Cardiac muscle cell (in vitro differentiated cells and primary cell): ENCODE measurements at regions not wholly inside any gene's neighbourhood (a gene's known extent, or its start where the extent isn't known, plus 50 kb on each side); places are given as distances from the start of the nearest gene placed in this dataset.

Source experiments
- DNase-seq, 2 donors: peaks; one replicate each; pipeline versions ENCODE4 v3.0.0 to v3.0.0-alpha.2; 2010 to 2017; ENCODE audit warnings: low read depth in 1 of 2, low spot score in 1 of 2
- H3K27ac ChIP-seq: fragments of 200-600 bp; sonication (generic); 2 replicates; pipeline ENCODE4 v1.5.1; 2016
- H3K27me3 ChIP-seq: fragments of 200-600 bp; sonication (generic); 2 replicates; pipeline ENCODE4 v1.6.0; 2016; ENCODE audit warnings: control low read depth
- H3K36me3 ChIP-seq: fragments of 200-600 bp; sonication (generic); 2 replicates; pipeline ENCODE4 v1.5.1; 2016; ENCODE audit warnings: control low read depth
- H3K4me1 ChIP-seq: fragments of 200-600 bp; sonication (generic); 2 replicates; pipeline ENCODE4 v1.8.1; 2017; ENCODE audit warnings: low read depth, mild to moderate bottlenecking, mixed run types
- H3K4me3 ChIP-seq: fragments of 200-600 bp; sonication (generic); 2 replicates; pipeline ENCODE4 v1.5.1; 2016; ENCODE audit warnings: mild to moderate bottlenecking
- H3K9me3 ChIP-seq: fragments of 200-600 bp; sonication (generic); 2 replicates; pipeline ENCODE4 v1.5.1; 2017; ENCODE audit warnings: low read depth, mild to moderate bottlenecking, control low read depth
- CTCF ChIP-seq: IDR thresholded peaks from 2 replicates; pipeline ENCODE4 v1.5.1; 2012; ENCODE audit warnings: low read depth, mild to moderate bottlenecking, low read length

DNA sequence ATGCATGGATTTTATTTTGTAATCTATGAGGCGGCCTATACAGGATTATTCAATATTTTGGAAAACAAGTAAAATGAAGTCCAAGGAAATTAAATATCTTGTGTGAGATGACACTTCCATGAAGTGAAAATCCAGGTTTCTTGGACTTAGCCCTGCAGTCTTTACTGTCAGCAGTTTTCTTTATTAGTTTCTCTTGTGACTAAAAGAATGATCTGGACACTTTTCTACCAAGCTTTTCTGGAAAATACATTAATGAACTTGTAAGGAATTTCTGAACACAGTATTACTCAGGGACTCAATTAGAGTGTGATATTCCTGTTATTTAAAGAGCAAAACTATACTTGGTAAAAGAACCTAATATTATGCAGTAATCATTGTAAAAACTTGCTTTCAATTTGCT lies 610.4 kb upstream of the SLC8A1 start:
- Histone ChIP-seq H3K27ac (no peak overlapping the region), H3K4me3 (no peak overlapping the region), H3K36me3 (no peaks in the 10 kb centered on the region), H3K9me3 (no peaks in the 10 kb centered on the region), H3K27me3 (no peaks in the 10 kb centered on the region), H3K4me1 (no peaks in the 10 kb centered on the region)
- TF ChIP-seq CTCF = no peak
- DNase-seq = no peak

DNA sequence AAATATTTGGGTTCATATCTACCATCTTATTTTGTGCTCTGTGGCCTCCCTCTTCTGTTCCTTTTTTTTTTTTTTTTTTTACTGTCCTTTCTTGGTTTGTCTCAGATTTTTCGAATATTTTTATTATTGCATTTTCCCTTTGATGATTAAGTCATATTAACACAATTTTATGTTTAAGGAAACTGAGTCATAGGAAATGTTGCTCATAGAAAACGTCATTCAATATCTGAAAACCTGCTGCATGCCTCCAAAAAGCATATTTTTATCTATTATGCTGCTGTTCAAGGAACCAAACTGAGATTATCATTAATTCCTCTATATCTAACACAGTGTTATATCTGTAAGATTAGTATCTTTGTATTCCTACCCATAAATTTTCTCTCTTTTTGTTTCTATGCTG lies 614.3 kb upstream of the SLC8A1 start:
- Histone ChIP-seq H3K9me3 (no peaks in the 10 kb centered on the region), H3K27ac (no peak overlapping the region), H3K4me3 (no peak overlapping the region), H3K36me3 (no peaks in the 10 kb centered on the region), H3K27me3 (no peaks in the 10 kb centered on the region), H3K4me1 (no peaks in the 10 kb centered on the region)
- DNase-seq = no peak
- TF ChIP-seq CTCF = no peak

DNA sequence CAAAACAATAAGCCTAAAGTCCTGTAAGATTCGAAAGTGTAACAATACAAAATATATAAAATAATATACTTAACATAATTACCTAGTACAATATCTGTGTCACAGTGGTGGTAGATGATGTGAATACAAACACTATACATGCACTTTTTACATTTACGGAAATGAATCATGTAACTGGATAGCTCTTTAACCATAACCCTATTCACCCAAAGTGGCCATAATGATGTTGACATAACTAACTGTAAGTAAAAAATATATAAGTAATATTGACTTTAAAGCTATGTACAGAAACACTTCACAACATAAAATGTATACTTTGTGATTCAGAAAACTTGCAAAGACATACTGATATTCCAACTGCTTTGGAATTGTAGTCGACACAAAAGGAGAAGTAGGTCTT lies 616.9 kb upstream of the SLC8A1 start:
- Histone ChIP-seq H3K27ac (no peak overlapping the region), H3K36me3 (no peaks in the 10 kb centered on the region), H3K4me3 (no peak overlapping the region), H3K9me3 (no peaks in the 10 kb centered on the region), H3K4me1 (no peaks in the 10 kb centered on the region), H3K27me3 (no peaks in the 10 kb centered on the region)
- no peak for TF ChIP-seq CTCF
- no peak for DNase-seq

DNA sequence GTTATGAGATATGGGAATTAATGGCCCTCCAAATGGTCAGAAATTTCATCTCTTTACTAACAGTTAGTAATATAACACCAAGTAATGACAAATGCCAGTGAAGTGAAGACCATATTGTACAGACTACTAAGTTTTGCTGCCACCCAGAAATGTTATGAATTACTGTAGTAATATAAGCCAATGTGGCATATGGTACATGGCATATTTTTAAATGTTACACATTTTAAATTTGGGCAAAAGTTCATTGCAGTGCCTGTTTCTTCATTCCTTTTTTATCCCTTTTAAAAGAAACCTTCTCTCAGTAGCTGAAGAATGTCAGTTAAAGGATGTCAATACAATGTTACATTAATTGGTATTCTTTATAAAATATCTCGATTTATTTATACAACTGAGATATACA lies 626.5 kb upstream of the SLC8A1 start:
- no peaks in the 10 kb centered on the region for H3K9me3 ChIP-seq
- no peaks in the 10 kb centered on the region for H3K36me3 ChIP-seq
- H3K27ac ChIP-seq = no peak overlapping the region
- H3K4me3 ChIP-seq = no peak overlapping the region
- no peak for DNase-seq
- H3K27me3 ChIP-seq = no peaks in the 10 kb centered on the region
- H3K4me1 ChIP-seq = no peaks in the 10 kb centered on the region
- no peak for TF ChIP-seq CTCF

- no peaks in the 10 kb centered on the region for H3K4me1 ChIP-seq
- H3K4me3 ChIP-seq = no peak overlapping the region
- no peak overlapping the region for H3K27ac ChIP-seq
- no peaks in the 10 kb centered on the region for H3K27me3 ChIP-seq
- no peaks in the 10 kb centered on the region for H3K9me3 ChIP-seq
- no peak for DNase-seq
- H3K36me3 ChIP-seq = no peaks in the 10 kb centered on the region
- TF ChIP-seq CTCF = no peak
These were observed 627.1 kb upstream of the SLC8A1 start for GRCh38 chr2:41079011-41079410.

DNA sequence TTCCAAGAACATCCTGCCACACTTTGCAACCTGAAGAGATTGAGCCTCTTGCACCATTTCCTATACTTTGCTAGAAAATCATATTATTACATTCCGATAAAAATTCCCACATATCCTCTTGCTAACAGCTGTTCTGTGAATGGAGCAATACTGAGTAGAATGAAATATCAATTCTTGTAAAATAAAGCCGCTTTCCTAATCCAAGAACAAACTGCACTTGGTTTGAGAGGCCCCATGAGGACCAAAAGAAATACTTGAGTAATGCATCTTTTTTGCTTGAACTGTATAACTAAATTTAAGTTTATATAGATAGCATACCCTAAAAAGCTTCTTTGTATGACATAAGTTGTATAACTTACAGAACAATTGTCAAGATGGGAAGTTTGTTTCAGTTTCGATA lies 632.4 kb upstream of the SLC8A1 start:
- H3K9me3 ChIP-seq = no peaks in the 10 kb centered on the region
- no peaks in the 10 kb centered on the region for H3K4me1 ChIP-seq
- no peak for TF ChIP-seq CTCF
- no peak overlapping the region for H3K27ac ChIP-seq
- H3K36me3 ChIP-seq = no peaks in the 10 kb centered on the region
- DNase-seq = no peak
- H3K4me3 ChIP-seq = no peak overlapping the region
- no peaks in the 10 kb centered on the region for H3K27me3 ChIP-seq
